ENCODE measurements at regions not wholly inside any gene's neighbourhood (a gene's known extent, or its start where the extent isn't known, plus 50 kb on each side); places are given as distances from the start of the nearest gene placed in this dataset.

GRCh38 chr5:57041570-57041969, 89.6 kb upstream of the MIER3 start:
- TF ChIP-seq EZH2 (IDR thresholded peaks at IDR 0.05; ENCODE audit: borderline replicate concordance, low read depth, low read length, severe bottlenecking) (no peak), CTCF (IDR thresholded peaks at IDR 0.05; ENCODE audit: borderline replicate concordance, extremely low read depth, low read length, poor library complexity, severe bottlenecking) (no peak)

All from DND-41 (cell line).